HCT116 (cell line): ENCODE measurements at regions not wholly inside any gene's neighbourhood (a gene's known extent, or its start where the extent isn't known, plus 50 kb on each side); places are given as distances from the start of the nearest gene placed in this dataset.

Experiments
- ATAC-seq: fragments of 200-7000 bp; cut with Tn5 transposase; 2 replicates; pipeline ENCODE4 v1.9.1; 2020; ENCODE audit warnings: mild to moderate bottlenecking, moderate library complexity
- BruUV-seq: library from RNA; stranded (reverse); fragments of 400-500 nt; replicated peaks from 2 replicates; lab custom pipeline; 2021; lab: Mats Ljungman, UMichigan
- CTCF ChIA-PET: fragments of 300-600 bp; sonication (Branson Sonifier 250); formaldehyde crosslinking; loops from one replicate; lab custom pipeline; 2021; ENCODE audit warnings: antibody characterized with exemption; lab: Charles Lee
- POLR2A ChIA-PET: fragments of 300-600, 350-600 bp; sonication (Branson Sonifier 250); formaldehyde crosslinking; loops from one replicate; lab custom pipeline; 2021; ENCODE audit warnings: antibody characterized with exemption; lab: Charles Lee
- RAD21 ChIA-PET, 2 experiments: fragments of 300-600 bp; sonication (Branson Sonifier 250); formaldehyde crosslinking; loops; one replicate each; lab custom pipeline; 2023; ENCODE audit warnings: low total read pairs in 2 of 2; ENCODE audit not compliant: uncharacterized antibody in 2 of 2, unreplicated experiment in 2 of 2, low non-redundant PET in 1 of 2; lab: Charles Lee
- DNase-seq: peaks from one replicate; pipeline ENCODE4 v3.0.0-alpha.2; 2010; ENCODE audit warnings: low read depth, low spot score
- H2AFZ ChIP-seq: fragments of 200-600 bp; shearing (Covaris generic), sonication (generic); 2 replicates; pipeline ENCODE4 v1.6.1; 2017; ENCODE audit warnings: low read depth, mixed run types, mixed read lengths, antibody characterized with exemption, low read length; ENCODE audit not compliant: poor library complexity, severe bottlenecking
- H3K27ac ChIP-seq: 2 replicates; pipeline ENCODE4 v1.5.1; 2012; ENCODE audit warnings: low read depth, low read length
- H3K27me3 ChIP-seq: fragments of 200-600 bp; sonication (generic); 2 replicates; pipeline ENCODE4 v1.6.1; 2016; ENCODE audit warnings: mixed run types, low read length, mixed read lengths; ENCODE audit not compliant: insufficient read depth
- H3K36me3 ChIP-seq, 2 experiments: fragments of 200-500 bp in 1 of 2; fragments of 200-600 bp in 1 of 2; sonication (Bioruptor generic) in 1 of 2; sonication (generic) in 1 of 2; 2 replicates each; pipeline versions ENCODE4 v1.5.1 to v1.6.1; 2014 to 2016; ENCODE audit warnings: low read length in 2 of 2, inconsistent platforms in 1 of 2, mixed read lengths in 1 of 2, mixed run types in 1 of 2; ENCODE audit not compliant: insufficient read depth in 2 of 2, control insufficient read depth in 1 of 2
- H3K4me1 ChIP-seq, 2 experiments: fragments of 200-600 bp in 1 of 2; sonication (generic) in 1 of 2; 2 replicates each; pipeline versions ENCODE4 v1.5.1 to v1.6.1; 2012 to 2017; ENCODE audit warnings: low read length in 2 of 2, inconsistent platforms in 1 of 2, mild to moderate bottlenecking in 1 of 2, mixed read lengths in 1 of 2, mixed run types in 1 of 2, moderate library complexity in 1 of 2; ENCODE audit not compliant: insufficient read depth in 2 of 2, control insufficient read depth in 1 of 2
- H3K4me2 ChIP-seq: fragments of 200-600 bp; sonication (generic); 2 replicates; pipeline ENCODE4 v1.6.1; 2017; ENCODE audit warnings: mixed run types, low read length, mixed read lengths
- H3K4me3 ChIP-seq, 2 experiments: fragments of 200-600 bp in 1 of 2; sonication (generic) in 1 of 2; replicated peaks in 1 of 2; 2 replicates each; pipeline ENCODE4 v1.5.1; 2011 to 2016; ENCODE audit warnings: low read length in 2 of 2, control low read depth in 1 of 2, low read depth in 1 of 2, mild to moderate bottlenecking in 1 of 2, mixed read lengths in 1 of 2, mixed run types in 1 of 2
- H3K79me2 ChIP-seq: fragments of 200-600 bp; sonication (generic); 2 replicates; pipeline ENCODE4 v1.6.1; 2017; ENCODE audit warnings: mild to moderate bottlenecking, mixed run types, low read length, moderate library complexity, mixed read lengths; ENCODE audit not compliant: insufficient read depth
- H3K9ac ChIP-seq: fragments of 200-600 bp; sonication (generic); 2 replicates; pipeline ENCODE4 v1.6.1; 2016; ENCODE audit warnings: low read length, mixed read lengths
- H3K9me2 ChIP-seq: fragments of 200-600 bp; sonication (generic), shearing (Covaris generic); 2 replicates; pipeline ENCODE4 v1.6.1; 2017; ENCODE audit warnings: mixed run types, mild to moderate bottlenecking, moderate library complexity; ENCODE audit not compliant: insufficient read depth
- H3K9me3 ChIP-seq, 2 experiments: fragments of 200-500 bp in 1 of 2; fragments of 200-600 bp in 1 of 2; sonication (Bioruptor generic) in 1 of 2; sonication (generic) in 1 of 2; 2 replicates each; pipeline ENCODE4 v1.6.1; 2014 to 2017; ENCODE audit warnings: low read length in 2 of 2, mixed read lengths in 2 of 2, inconsistent platforms in 1 of 2, low read depth in 1 of 2, mild to moderate bottlenecking in 1 of 2, mixed run types in 1 of 2, moderate library complexity in 1 of 2; ENCODE audit not compliant: control insufficient read depth in 1 of 2, insufficient read depth in 1 of 2
- H4K20me1 ChIP-seq: fragments of 200-600 bp; sonication (generic), shearing (Covaris generic); 2 replicates; pipeline ENCODE4 v1.6.1; 2017; ENCODE audit warnings: mixed run types, mild to moderate bottlenecking, moderate library complexity; ENCODE audit not compliant: insufficient read depth
- ATF3 ChIP-seq: IDR thresholded peaks from 2 replicates; pipeline ENCODE4 v1.6.1; 2012
- CTCF ChIP-seq, 3 experiments: fragments of 200-600 bp in 1 of 3; sonication (generic) in 1 of 3; IDR thresholded peaks in 2 of 3; conservative IDR thresholded peaks in 1 of 3; 2 replicates each; pipeline ENCODE4 v1.5.1; 2012 to 2017; ENCODE audit warnings: low read depth in 2 of 3, low read length in 2 of 3, antibody characterized with exemption in 1 of 3, borderline replicate concordance in 1 of 3, control low read depth in 1 of 3, mild to moderate bottlenecking in 1 of 3, mixed read lengths in 1 of 3, mixed run types in 1 of 3, moderate library complexity in 1 of 3; ENCODE audit not compliant: insufficient read depth in 1 of 3
- ELF1 ChIP-seq: IDR thresholded peaks from 2 replicates; pipeline ENCODE4 v1.6.1; 2012; ENCODE audit warnings: low read depth, borderline replicate concordance
- EZH2 ChIP-seq: fragments of 200-600 bp; sonication (generic); IDR thresholded peaks from 2 replicates; pipeline ENCODE4 v1.6.1; 2017; ENCODE audit warnings: antibody characterized with exemption, mixed run types
- EZH2phosphoT487 ChIP-seq: fragments of 200-600 bp; IDR thresholded peaks from 2 replicates; pipeline ENCODE4 v1.6.1; 2018; ENCODE audit warnings: antibody characterized with exemption, borderline replicate concordance
- JUND ChIP-seq: IDR thresholded peaks from 2 replicates; pipeline ENCODE4 v1.6.1; 2012
- MAX ChIP-seq: IDR thresholded peaks from 2 replicates; pipeline ENCODE4 v1.6.1; 2012
- POLR2A ChIP-seq: IDR thresholded peaks from 2 replicates; pipeline ENCODE4 v1.7.0; 2011; ENCODE audit warnings: borderline replicate concordance; ENCODE audit not compliant: insufficient read depth, insufficient read length; ENCODE audit errors: extremely low read depth
- POLR2AphosphoS5 ChIP-seq: IDR thresholded peaks from 2 replicates; pipeline ENCODE4 v1.6.1; 2011; ENCODE audit warnings: mild to moderate bottlenecking, low read depth, low read length, moderate library complexity
- REST ChIP-seq: IDR thresholded peaks from 2 replicates; pipeline ENCODE4 v1.6.1; 2012; ENCODE audit warnings: low read depth
- SIN3A ChIP-seq: IDR thresholded peaks from 2 replicates; pipeline ENCODE4 v1.6.1; 2012; ENCODE audit warnings: low read depth
- SP1 ChIP-seq: IDR thresholded peaks from 2 replicates; pipeline ENCODE4 v1.6.1; 2012; ENCODE audit warnings: low read depth
- SRF ChIP-seq: IDR thresholded peaks from 2 replicates; pipeline ENCODE4 v1.6.1; 2012; ENCODE audit warnings: low read depth
- ZNF274 ChIP-seq: fragments of 200-500 bp; sonication (Bioruptor generic); IDR thresholded peaks from 2 replicates; pipeline ENCODE4 v1.6.1; 2014; ENCODE audit warnings: mild to moderate bottlenecking, low read depth, low read length, inconsistent platforms
- intact Hi-C: fragments of 100-400 bp; cut with micrococcal nuclease; formaldehyde crosslinking; loops from 2 replicates; pipeline ENCODE4 v1.10.0; 2022

- CTCF ChIA-PET: no interaction called here
- Histone ChIP-seq H2AFZ (no peak overlapping the region), H3K4me2 (no peak overlapping the region), H3K36me3 (no peaks in the 10 kb centered on the region), H3K9me3 (no peaks in the 10 kb centered on the region), H3K27me3 (no peaks in the 10 kb centered on the region), H3K79me2 (no peaks in the 10 kb centered on the region), H3K9me2 (no peaks in the 10 kb centered on the region), H3K4me3 (no peak overlapping the region), H4K20me1 (no peaks in the 10 kb centered on the region), H3K4me1 (peaks cover 2 to 25% of the 10 kb centered on the region in 2 experiments; a peak in 3 of 4 replicates), H3K9ac (no peak overlapping the region), H3K27ac (no peak overlapping the region)
- POLR2A ChIA-PET: no interaction called here
- TF ChIP-seq ZNF274 (no peak), SIN3A (no peak), JUND (no peak), ELF1 (no peak), EZH2phosphoT487 (no peak)
- ATAC-seq: no peak
- BruUV-seq: no TSS peak
- intact Hi-C loops: no loop called here
- DNase-seq: no peak
- RAD21 ChIA-PET: no interaction called here
These were observed 143.6 kb upstream of the UBE2E1 start for GRCh38 chr3:23662079-23662617.

GRCh38 chr3:23663246-23663645 lies 142.5 kb upstream of the UBE2E1 start:
- Histone ChIP-seq H3K9me2 (no peaks in the 10 kb centered on the region), H3K4me1 (peaks cover 13 to 36% of the 10 kb centered on the region in 2 experiments), H3K79me2 (no peaks in the 10 kb centered on the region), H3K27ac (no peak overlapping the region), H3K4me2 (no peak overlapping the region), H3K9me3 (no peaks in the 10 kb centered on the region), H4K20me1 (no peaks in the 10 kb centered on the region), H3K27me3 (no peaks in the 10 kb centered on the region), H3K9ac (no peak overlapping the region)
- CTCF ChIA-PET: no interaction called here
- DNase-seq (no peak), ATAC-seq (no peak)
- RAD21 ChIA-PET: no interaction called here
- TF ChIP-seq REST: no peak
- TF ChIP-seq JUND: no peak
- TF ChIP-seq SP1: no peak
- no peak for TF ChIP-seq MAX
- TF ChIP-seq POLR2A: no peak
- no peak for TF ChIP-seq SRF
- no peak for TF ChIP-seq ATF3
- TF ChIP-seq EZH2: no peak
- TF ChIP-seq POLR2AphosphoS5: no peak
- TF ChIP-seq CTCF (IDR thresholded peaks at IDR 0.05 in 2 of 3, conservative IDR thresholded peaks at IDR 0.05 in 1 of 3; ENCODE audit: borderline replicate concordance in 1 of 3, insufficient read depth in 1 of 3, low read depth in 2 of 3, low read length in 2 of 3): no peak
- TF ChIP-seq, all 23 proteins: peak for 0
- intact Hi-C loops: no loop called here
- POLR2A ChIA-PET: no interaction called here
- Histone ChIP-seq H3K4me3 (no peak overlapping the region), H2AFZ (no peak overlapping the region), H3K36me3 (no peaks in the 10 kb centered on the region)
- BruUV-seq: no TSS peak
